NCI-H1417 (cell line): ENCODE measurements at regions not wholly inside any gene's neighbourhood (a gene's known extent, or its start where the extent isn't known, plus 50 kb on each side); places are given as distances from the start of the nearest gene placed in this dataset.

Experiments
- DNase-seq, 3 experiments: peaks; one replicate each; lab custom pipeline; 2025; lab: John Stamatoyannopoulos, UW

DNA sequence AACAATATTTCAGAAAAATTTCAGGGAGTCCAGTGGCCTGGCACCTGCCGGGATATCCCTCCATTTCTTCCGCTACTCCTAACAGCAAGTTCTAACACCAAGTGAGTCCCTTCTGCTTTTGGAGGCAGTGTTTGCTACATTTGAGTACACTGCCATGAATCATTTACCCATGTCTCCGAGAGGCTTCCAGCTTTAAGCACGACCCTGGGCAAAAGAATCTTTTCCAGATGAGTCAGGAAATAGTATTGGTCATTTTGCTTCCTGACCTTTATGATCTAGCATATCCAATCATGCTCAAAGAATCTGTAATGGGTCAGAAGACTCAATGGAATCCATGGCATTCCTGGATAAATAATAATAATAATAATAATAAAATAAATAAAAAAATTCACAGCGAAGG is 60.7 kb upstream of the FMN2 start:
- no peak for DNase-seq

- DNase-seq = no peak
These were observed 60.3 kb upstream of the FMN2 start for GRCh38 chr1:240031414-240031813.

DNA sequence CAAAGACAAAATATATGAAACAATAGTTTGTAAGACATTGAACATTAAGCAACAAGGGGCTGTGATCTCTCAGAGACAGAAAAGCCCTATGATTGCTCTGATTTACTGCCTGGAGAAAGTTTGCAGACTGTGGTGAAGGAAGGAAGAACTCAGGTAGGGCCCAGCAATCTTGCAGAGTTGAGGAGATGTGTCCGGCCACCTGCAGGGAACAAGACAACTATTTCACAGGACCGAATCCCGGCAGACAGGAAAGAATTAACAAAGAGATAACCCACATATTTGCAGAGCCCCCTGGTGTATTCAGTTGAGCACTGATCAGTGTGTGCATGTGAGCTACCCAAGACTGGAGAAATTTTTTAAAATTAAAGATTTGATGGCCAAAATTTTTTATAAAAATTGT is 58.3 kb upstream of the FMN2 start:
- DNase-seq = no peak

DNA sequence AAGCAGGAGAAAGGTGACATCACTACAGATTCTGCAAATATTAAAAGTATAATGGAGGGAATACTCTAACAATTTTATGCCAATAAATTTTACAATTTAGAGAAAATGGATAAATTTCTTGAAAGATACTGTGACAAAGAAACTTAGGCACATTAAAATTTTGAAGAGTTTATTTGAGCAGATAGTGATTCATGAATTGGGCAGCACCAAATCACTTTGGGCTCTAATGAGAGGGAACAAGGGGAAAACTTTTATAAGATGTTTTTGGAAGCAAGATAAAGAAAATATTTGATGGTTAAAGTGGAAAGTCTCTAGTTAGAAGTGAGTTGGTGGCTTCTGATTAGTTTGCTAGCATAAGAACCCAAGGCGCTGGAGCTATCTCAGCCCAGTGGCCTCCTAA is 55.2 kb upstream of the FMN2 start:
- no peak for DNase-seq
